ENCODE measurements at regions not wholly inside any gene's neighbourhood (a gene's known extent, or its start where the extent isn't known, plus 50 kb on each side); places are given as distances from the start of the nearest gene placed in this dataset.

GRCh38 chr7:1325646-1326510, 93.2 kb downstream of the UNCX start:
- peaks cover 8% of the 10 kb centered on the region for H3K9me3 Mint-ChIP-seq

GRCh38 chr7:1326511-1326785, 93.8 kb downstream of the UNCX start:
- TF ChIP-seq, protein P1, sequence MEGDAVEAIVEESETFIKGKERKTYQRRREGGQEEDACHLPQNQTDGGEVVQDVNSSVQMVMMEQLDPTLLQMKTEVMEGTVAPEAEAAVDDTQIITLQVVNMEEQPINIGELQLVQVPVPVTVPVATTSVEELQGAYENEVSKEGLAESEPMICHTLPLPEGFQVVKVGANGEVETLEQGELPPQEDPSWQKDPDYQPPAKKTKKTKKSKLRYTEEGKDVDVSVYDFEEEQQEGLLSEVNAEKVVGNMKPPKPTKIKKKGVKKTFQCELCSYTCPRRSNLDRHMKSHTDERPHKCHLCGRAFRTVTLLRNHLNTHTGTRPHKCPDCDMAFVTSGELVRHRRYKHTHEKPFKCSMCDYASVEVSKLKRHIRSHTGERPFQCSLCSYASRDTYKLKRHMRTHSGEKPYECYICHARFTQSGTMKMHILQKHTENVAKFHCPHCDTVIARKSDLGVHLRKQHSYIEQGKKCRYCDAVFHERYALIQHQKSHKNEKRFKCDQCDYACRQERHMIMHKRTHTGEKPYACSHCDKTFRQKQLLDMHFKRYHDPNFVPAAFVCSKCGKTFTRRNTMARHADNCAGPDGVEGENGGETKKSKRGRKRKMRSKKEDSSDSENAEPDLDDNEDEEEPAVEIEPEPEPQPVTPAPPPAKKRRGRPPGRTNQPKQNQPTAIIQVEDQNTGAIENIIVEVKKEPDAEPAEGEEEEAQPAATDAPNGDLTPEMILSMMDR (IDR thresholded peaks at IDR 0.05) = no peak
- Mint-ChIP-seq H3K27ac (no peak overlapping the region), H3K9me3 (peaks cover 8% of the 10 kb centered on the region), H3K4me1 (peaks cover 50% of the 10 kb centered on the region), H3K4me3 (no peak overlapping the region), H3K27me3 (ENCODE audit: low read depth, poor library complexity) (peaks cover 6% of the 10 kb centered on the region), H3K36me3 (ENCODE audit: low read depth) (no peaks in the 10 kb centered on the region)
- no peak for DNase-seq

More at GRCh38 chr7:1325646-1326510, 93.2 kb downstream of the UNCX start:
- Mint-ChIP-seq H3K27ac (no peak overlapping the region), H3K4me1 (peaks cover 49% of the 10 kb centered on the region), H3K36me3 (ENCODE audit: low read depth) (no peaks in the 10 kb centered on the region), H3K27me3 (ENCODE audit: low read depth, poor library complexity) (peaks cover 6% of the 10 kb centered on the region), H3K4me3 (no peak overlapping the region)
- TF ChIP-seq, protein P1 (IDR thresholded peaks at IDR 0.05) = no peak
- DNase-seq = no peak

DNA sequence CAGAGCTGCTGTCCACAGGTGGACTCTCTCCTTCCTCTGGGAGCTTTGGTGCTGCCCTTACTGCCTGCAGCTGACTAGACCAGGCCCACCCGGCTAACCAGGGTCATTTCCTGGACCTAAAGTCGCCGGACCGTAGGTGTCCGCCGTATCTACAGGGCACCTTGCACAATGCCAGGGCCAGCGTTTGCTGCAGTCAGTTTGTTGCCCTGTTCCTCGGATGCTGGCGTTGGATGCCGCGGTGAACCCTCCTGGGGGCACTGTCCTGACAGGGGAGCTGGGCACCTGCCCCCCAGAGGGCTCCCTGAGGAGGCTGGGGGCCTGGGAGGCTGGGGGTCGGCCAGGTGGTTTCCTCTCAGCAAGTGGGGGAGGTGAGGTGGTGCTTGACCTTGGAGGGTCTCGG, 96.6 kb downstream of the UNCX start:
- DNase-seq = no peak
- Mint-ChIP-seq H3K4me1 (peaks cover 30% of the 10 kb centered on the region), H3K36me3 (ENCODE audit: low read depth) (no peaks in the 10 kb centered on the region), H3K27me3 (ENCODE audit: low read depth, poor library complexity) (peaks cover 17% of the 10 kb centered on the region), H3K9me3 (peaks cover 12% of the 10 kb centered on the region), H3K27ac (peak overlapping the region; percentile 67), H3K4me3 (no peak overlapping the region)
- TF ChIP-seq, protein P1 (IDR thresholded peaks at IDR 0.05) = no peak

DNA sequence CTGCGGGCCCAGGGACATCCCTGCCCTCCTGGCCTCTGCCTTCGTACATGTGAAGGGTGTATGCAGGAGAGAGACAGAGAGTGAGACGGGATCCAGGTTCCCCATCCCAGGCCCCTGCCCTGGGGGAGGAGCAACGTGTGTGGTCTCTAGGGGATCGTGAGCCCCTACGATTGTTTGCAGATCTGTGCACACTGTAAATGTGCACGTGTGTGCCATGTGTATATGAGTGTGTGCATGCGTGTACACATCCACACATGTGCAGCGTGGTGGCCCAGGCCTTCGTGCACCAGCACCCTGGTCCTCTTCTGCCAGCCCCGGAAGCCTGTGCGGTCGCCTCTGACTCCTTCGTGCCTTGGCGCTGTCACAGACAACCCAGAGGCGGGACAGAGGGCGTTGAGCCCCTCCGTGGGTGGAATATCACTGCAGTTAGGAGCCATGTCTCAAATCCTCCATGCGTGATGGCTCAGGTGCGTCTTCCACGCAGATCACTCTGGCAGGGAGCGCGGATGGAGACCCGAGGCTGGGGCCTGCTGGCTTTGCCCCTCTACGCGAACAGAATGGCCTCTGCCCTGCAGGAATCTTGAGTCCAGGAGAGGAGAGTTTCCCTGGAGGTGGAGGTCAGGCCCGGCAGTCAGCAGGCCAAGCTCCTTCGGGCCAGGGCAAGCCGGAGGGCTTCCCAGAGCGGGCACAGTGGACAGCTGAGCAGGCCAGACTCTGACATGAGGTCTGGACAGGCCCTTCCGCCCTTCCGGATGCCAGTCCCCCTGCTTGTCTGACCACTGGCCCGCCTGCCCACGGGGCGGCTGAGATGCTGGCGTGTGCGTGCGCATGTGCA, 97.5 kb downstream of the UNCX start:
- Mint-ChIP-seq H3K9me3 (peaks cover 21% of the 10 kb centered on the region), H3K36me3 (ENCODE audit: low read depth) (no peaks in the 10 kb centered on the region), H3K4me3 (no peak overlapping the region), H3K27me3 (ENCODE audit: low read depth, poor library complexity) (peaks cover 18% of the 10 kb centered on the region), H3K4me1 (peaks cover 27% of the 10 kb centered on the region), H3K27ac (no peak overlapping the region)
- peak; percentile 15 for DNase-seq
- TF ChIP-seq, protein P1 (IDR thresholded peaks at IDR 0.05) = no peak

DNA sequence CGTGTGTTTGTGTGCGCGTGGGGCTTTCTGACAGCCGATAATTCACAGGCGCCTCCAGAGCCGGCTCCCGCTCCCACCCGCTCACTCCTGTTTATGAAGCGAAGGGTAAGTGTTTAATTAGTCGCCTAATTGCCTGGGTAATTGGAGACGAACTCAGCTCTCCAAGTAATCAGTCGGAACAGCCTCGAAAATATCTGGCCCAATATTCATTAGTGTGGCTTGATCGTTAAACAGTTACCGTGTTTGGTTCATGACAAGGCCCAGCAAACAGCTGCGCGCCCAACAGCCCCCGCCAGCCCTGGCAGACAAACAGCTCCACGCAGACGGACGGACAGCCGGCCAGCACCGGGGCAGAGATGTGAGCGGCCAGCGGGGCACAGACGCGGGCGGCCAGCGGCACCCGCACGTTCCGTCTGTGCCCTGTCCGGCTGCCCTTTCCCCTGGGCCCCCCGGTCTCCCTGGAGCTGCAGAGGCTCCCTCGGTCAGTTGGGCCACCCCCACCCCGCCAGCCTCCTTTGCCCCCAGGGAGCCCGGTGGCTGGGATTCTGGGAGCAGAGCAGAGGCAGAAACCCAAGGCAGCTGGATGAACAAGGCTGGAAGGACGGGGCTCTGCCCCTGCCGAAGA, 98.2 kb downstream of the UNCX start:
- H3K36me3 Mint-ChIP-seq (ENCODE audit: low read depth) = no peaks in the 10 kb centered on the region
- peak; percentile 4 for DNase-seq
- H3K4me3 Mint-ChIP-seq = no peak overlapping the region
- TF ChIP-seq, protein P1 (IDR thresholded peaks at IDR 0.05) = no peak
- peaks cover 24% of the 10 kb centered on the region for H3K4me1 Mint-ChIP-seq
- peaks cover 28% of the 10 kb centered on the region for H3K9me3 Mint-ChIP-seq
- peaks cover 18% of the 10 kb centered on the region for H3K27me3 Mint-ChIP-seq (ENCODE audit: low read depth, poor library complexity)
- no peak overlapping the region for H3K27ac Mint-ChIP-seq

Measured in nephron progenitor cell (in vitro differentiated cells).